ENCODE measurements at regions not wholly inside any gene's neighbourhood (a gene's known extent, or its start where the extent isn't known, plus 50 kb on each side); places are given as distances from the start of the nearest gene placed in this dataset.

- DNase-seq (ENCODE audit: low read depth, low spot score): no peak
- POLR2A ChIA-PET: no interaction called here
- RAD21 ChIA-PET (ENCODE audit: low non-redundant PET in 1 of 2, low total read pairs in 2 of 2, uncharacterized antibody in 2 of 2, unreplicated experiment in 2 of 2): no interaction called here
- Histone ChIP-seq H3K9ac (ENCODE audit: low read length) (no peak overlapping the region), H2AFZ (ENCODE audit: low read depth, low read length, poor library complexity, severe bottlenecking) (no peak overlapping the region), H3K27ac (ENCODE audit: low read depth, low read length) (no peak overlapping the region), H3K4me3 (replicated peaks in 1 of 2; ENCODE audit: low read depth in 1 of 2, low read length in 2 of 2) (no peak overlapping the region), H3K9me2 (ENCODE audit: insufficient read depth) (no peaks in the 10 kb centered on the region), H3K4me2 (ENCODE audit: low read length) (no peak overlapping the region), H3K27me3 (ENCODE audit: insufficient read depth, low read length) (no peaks in the 10 kb centered on the region), H3K4me1 (ENCODE audit: control insufficient read depth in 1 of 2, insufficient read depth in 2 of 2, low read length in 2 of 2) (no peaks in the 10 kb centered on the region), H3K9me3 (ENCODE audit: control insufficient read depth in 1 of 2, insufficient read depth in 1 of 2, low read depth in 1 of 2, low read length in 2 of 2) (peaks cover 7 to 20% of the 10 kb centered on the region in 2 experiments; a peak in 3 of 4 replicates), H4K20me1 (ENCODE audit: insufficient read depth) (no peaks in the 10 kb centered on the region), H3K79me2 (ENCODE audit: insufficient read depth, low read length) (no peaks in the 10 kb centered on the region), H3K36me3 (ENCODE audit: control insufficient read depth in 1 of 2, insufficient read depth in 2 of 2, low read length in 2 of 2) (no peaks in the 10 kb centered on the region)
- CTCF ChIA-PET: no interaction called here
- no TSS peak for BruUV-seq (replicated peaks)
- TF ChIP-seq ZFX (IDR thresholded peaks at IDR 0.05): no peak
- no peak for TF ChIP-seq CEBPB (IDR thresholded peaks at IDR 0.05; ENCODE audit: low read depth)
- TF ChIP-seq, protein P1, sequence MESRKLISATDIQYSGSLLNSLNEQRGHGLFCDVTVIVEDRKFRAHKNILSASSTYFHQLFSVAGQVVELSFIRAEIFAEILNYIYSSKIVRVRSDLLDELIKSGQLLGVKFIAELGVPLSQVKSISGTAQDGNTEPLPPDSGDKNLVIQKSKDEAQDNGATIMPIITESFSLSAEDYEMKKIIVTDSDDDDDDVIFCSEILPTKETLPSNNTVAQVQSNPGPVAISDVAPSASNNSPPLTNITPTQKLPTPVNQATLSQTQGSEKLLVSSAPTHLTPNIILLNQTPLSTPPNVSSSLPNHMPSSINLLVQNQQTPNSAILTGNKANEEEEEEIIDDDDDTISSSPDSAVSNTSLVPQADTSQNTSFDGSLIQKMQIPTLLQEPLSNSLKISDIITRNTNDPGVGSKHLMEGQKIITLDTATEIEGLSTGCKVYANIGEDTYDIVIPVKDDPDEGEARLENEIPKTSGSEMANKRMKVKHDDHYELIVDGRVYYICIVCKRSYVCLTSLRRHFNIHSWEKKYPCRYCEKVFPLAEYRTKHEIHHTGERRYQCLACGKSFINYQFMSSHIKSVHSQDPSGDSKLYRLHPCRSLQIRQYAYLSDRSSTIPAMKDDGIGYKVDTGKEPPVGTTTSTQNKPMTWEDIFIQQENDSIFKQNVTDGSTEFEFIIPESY (IDR thresholded peaks at IDR 0.05; ENCODE audit: extremely low read depth, insufficient replicate concordance, low read length): no peak
- TF ChIP-seq, protein P2, sequence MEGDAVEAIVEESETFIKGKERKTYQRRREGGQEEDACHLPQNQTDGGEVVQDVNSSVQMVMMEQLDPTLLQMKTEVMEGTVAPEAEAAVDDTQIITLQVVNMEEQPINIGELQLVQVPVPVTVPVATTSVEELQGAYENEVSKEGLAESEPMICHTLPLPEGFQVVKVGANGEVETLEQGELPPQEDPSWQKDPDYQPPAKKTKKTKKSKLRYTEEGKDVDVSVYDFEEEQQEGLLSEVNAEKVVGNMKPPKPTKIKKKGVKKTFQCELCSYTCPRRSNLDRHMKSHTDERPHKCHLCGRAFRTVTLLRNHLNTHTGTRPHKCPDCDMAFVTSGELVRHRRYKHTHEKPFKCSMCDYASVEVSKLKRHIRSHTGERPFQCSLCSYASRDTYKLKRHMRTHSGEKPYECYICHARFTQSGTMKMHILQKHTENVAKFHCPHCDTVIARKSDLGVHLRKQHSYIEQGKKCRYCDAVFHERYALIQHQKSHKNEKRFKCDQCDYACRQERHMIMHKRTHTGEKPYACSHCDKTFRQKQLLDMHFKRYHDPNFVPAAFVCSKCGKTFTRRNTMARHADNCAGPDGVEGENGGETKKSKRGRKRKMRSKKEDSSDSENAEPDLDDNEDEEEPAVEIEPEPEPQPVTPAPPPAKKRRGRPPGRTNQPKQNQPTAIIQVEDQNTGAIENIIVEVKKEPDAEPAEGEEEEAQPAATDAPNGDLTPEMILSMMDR (IDR thresholded peaks at IDR 0.05 in 2 of 3, conservative IDR thresholded peaks at IDR 0.05 in 1 of 3; ENCODE audit: borderline replicate concordance in 1 of 3, insufficient read depth in 1 of 3, low read depth in 2 of 3, low read length in 2 of 3): no peak
- ATAC-seq: no peak
- intact Hi-C loops (cut with micrococcal nuclease): no loop called here
Measured at GRCh38 chr18:52000435-52000834, 339.6 kb upstream of the DCC start.

DNA sequence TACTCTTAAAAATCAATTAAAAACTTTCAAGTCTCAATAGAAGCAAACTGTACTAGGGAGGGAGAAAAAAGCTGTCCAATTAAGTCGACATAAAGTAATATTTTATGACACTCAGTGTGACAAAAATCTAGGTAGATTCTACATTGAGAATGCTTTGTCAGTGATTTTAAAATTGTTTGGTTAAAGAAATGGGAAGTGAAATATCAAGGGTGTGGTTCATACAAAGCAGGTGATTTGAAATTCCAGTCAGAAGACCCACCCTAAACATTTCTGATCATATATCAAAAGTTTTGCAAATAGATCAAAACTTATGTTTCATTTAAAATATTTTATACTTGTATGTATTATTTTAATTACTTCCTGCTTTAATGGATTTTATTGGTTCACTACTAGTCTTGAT lies 338.9 kb upstream of the DCC start:
- Histone ChIP-seq H3K27me3 (ENCODE audit: insufficient read depth, low read length) (no peaks in the 10 kb centered on the region), H3K9me3 (ENCODE audit: control insufficient read depth in 1 of 2, insufficient read depth in 1 of 2, low read depth in 1 of 2, low read length in 2 of 2) (peaks cover 10 to 21% of the 10 kb centered on the region in 2 experiments; a peak in 3 of 4 replicates), H3K9ac (ENCODE audit: low read length) (no peak overlapping the region), H3K79me2 (ENCODE audit: insufficient read depth, low read length) (no peaks in the 10 kb centered on the region), H3K36me3 (ENCODE audit: control insufficient read depth in 1 of 2, insufficient read depth in 2 of 2, low read length in 2 of 2) (no peaks in the 10 kb centered on the region), H3K27ac (ENCODE audit: low read depth, low read length) (no peak overlapping the region), H2AFZ (ENCODE audit: low read depth, low read length, poor library complexity, severe bottlenecking) (no peak overlapping the region), H3K4me1 (ENCODE audit: control insufficient read depth in 1 of 2, insufficient read depth in 2 of 2, low read length in 2 of 2) (no peaks in the 10 kb centered on the region), H3K4me2 (ENCODE audit: low read length) (no peak overlapping the region), H4K20me1 (ENCODE audit: insufficient read depth) (no peaks in the 10 kb centered on the region), H3K9me2 (ENCODE audit: insufficient read depth) (no peaks in the 10 kb centered on the region), H3K4me3 (replicated peaks in 1 of 2; ENCODE audit: low read depth in 1 of 2, low read length in 2 of 2) (no peak overlapping the region)
- no TSS peak for BruUV-seq (replicated peaks)
- DNase-seq (ENCODE audit: low read depth, low spot score) (no peak), ATAC-seq (no peak)
- ChIA-PET RAD21 (ENCODE audit: low non-redundant PET in 1 of 2, low total read pairs in 2 of 2, uncharacterized antibody in 2 of 2, unreplicated experiment in 2 of 2) (no interaction called here), POLR2A (no interaction called here), CTCF (no interaction called here)
- intact Hi-C loops (cut with micrococcal nuclease): no loop called here
- TF ChIP-seq EZH2 (IDR thresholded peaks at IDR 0.05): no peak
- no peak for TF ChIP-seq YY1 (IDR thresholded peaks at IDR 0.05; ENCODE audit: extremely low read depth, insufficient replicate concordance, low read depth, low read length)
- TF ChIP-seq, protein P1 (IDR thresholded peaks at IDR 0.05; ENCODE audit: extremely low read depth, insufficient replicate concordance, low read length): no peak
- no peak for TF ChIP-seq EZH2phosphoT487 (IDR thresholded peaks at IDR 0.05; ENCODE audit: borderline replicate concordance)
- no peak for TF ChIP-seq JUND (IDR thresholded peaks at IDR 0.05)
- no peak for TF ChIP-seq ZFX (IDR thresholded peaks at IDR 0.05)
- TF ChIP-seq, protein P2 (IDR thresholded peaks at IDR 0.05 in 2 of 3, conservative IDR thresholded peaks at IDR 0.05 in 1 of 3; ENCODE audit: borderline replicate concordance in 1 of 3, insufficient read depth in 1 of 3, low read depth in 2 of 3, low read length in 2 of 3): no peak
- TF ChIP-seq EGR1 (IDR thresholded peaks at IDR 0.05; ENCODE audit: low read depth): no peak
- TF ChIP-seq POLR2AphosphoS5 (IDR thresholded peaks at IDR 0.05; ENCODE audit: low read depth, low read length): no peak
- TF ChIP-seq SRF (IDR thresholded peaks at IDR 0.05; ENCODE audit: low read depth): no peak

Data from HCT116 (cell line).